Fibroblast of the aortic adventitia (primary cell): ENCODE measurements at regions not wholly inside any gene's neighbourhood (a gene's known extent, or its start where the extent isn't known, plus 50 kb on each side); places are given as distances from the start of the nearest gene placed in this dataset.

Experiments
- DNase-seq: peaks from one replicate; pipeline ENCODE4 v3.0.0-alpha.2; 2010; ENCODE audit warnings: low read depth
- H3K4me3 ChIP-seq: 2 replicates; pipeline ENCODE4 v1.5.1; 2011; ENCODE audit warnings: low read depth, mild to moderate bottlenecking, control low read depth, low read length, moderate library complexity
- CTCF ChIP-seq: IDR thresholded peaks from 2 replicates; pipeline ENCODE4 v1.5.1; 2011; ENCODE audit warnings: mild to moderate bottlenecking, low read length, control low read depth, inconsistent platforms; ENCODE audit not compliant: insufficient read depth

GRCh38 chr13:95387733-95388207 lies 86.5 kb upstream of the ABCC4 start:
- no peak for TF ChIP-seq CTCF
- peak; percentile 73 for DNase-seq
- H3K4me3 ChIP-seq = no peak overlapping the region

GRCh38 chr13:95388420-95389079 lies 87.3 kb upstream of the ABCC4 start:
- H3K4me3 ChIP-seq = no peak overlapping the region
- no peak for DNase-seq
- no peak for TF ChIP-seq CTCF

GRCh38 chr13:95391362-95391761 lies 90.1 kb upstream of the ABCC4 start:
- no peak overlapping the region for H3K4me3 ChIP-seq
- TF ChIP-seq CTCF = no peak
- DNase-seq = peak; percentile 55

- H3K4me3 ChIP-seq = no peak overlapping the region
- no peak for DNase-seq
- TF ChIP-seq CTCF = no peak
Measured at GRCh38 chr13:95391785-95392184, 90.5 kb upstream of the ABCC4 start.

GRCh38 chr13:95392597-95392996 lies 91.3 kb upstream of the ABCC4 start:
- TF ChIP-seq CTCF = no peak
- no peak overlapping the region for H3K4me3 ChIP-seq
- no peak for DNase-seq

- peak overlapping the region; percentile 64 for H3K4me3 ChIP-seq
Measured at GRCh38 chr13:95403349-95404140, 102.3 kb upstream of the ABCC4 start.

More at GRCh38 chr13:95403349-95404140, 102.3 kb upstream of the ABCC4 start:
- no peak for TF ChIP-seq CTCF
- DNase-seq = no peak
